Fibroblast of skin of right biceps (primary cell): ENCODE measurements at regions not wholly inside any gene's neighbourhood (a gene's known extent, or its start where the extent isn't known, plus 50 kb on each side); places are given as distances from the start of the nearest gene placed in this dataset.

Source experiments
- DNase-seq: peaks from one replicate; pipeline ENCODE4 v3.0.0-alpha.2; 2013

GRCh38 chr4:137664046-137664387 lies 131.7 kb upstream of the PCDH18 start:
- peak; percentile 97 for DNase-seq

GRCh38 chr4:137663251-137664045 lies 131.2 kb upstream of the PCDH18 start:
- DNase-seq = no peak

DNA sequence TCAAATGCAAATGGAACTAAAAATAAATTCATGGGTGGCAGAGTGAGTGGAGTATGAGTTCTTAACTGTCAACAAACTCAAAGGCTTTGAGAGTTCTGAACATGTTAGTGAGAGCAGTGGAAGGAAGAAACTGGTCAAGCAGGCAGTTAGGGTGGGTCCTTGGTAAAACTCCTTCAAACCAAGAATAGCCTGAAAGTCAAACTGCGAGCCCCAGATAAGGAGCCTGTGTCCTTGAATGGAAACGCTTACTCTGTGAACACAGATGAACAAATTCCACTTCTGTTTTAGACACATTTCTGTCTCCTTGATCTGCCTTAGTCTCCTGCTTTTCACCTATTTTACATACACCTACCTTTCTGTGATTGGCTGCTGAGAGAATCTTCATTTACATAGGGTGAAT lies 129.4 kb upstream of the PCDH18 start:
- no peak for DNase-seq

DNA sequence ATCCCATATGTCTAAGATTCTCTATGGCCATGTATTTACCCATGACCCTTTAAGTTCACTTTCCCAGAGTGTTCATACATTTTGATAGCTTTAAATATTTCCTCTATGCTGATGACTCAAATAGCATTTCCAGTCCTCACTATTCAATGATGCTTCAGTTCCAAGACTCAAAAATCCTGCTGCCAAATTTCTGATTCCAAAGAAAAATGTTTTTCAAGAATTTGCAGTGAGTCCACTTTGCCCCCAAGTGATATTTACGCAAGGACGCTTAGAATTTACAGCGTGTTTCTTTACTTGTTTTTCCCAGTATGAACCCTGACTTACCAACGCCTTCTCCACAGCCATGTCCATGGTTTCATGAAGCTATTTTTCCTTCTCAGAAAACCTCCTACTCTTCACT lies 127.9 kb upstream of the PCDH18 start:
- DNase-seq = peak; percentile 69

DNA sequence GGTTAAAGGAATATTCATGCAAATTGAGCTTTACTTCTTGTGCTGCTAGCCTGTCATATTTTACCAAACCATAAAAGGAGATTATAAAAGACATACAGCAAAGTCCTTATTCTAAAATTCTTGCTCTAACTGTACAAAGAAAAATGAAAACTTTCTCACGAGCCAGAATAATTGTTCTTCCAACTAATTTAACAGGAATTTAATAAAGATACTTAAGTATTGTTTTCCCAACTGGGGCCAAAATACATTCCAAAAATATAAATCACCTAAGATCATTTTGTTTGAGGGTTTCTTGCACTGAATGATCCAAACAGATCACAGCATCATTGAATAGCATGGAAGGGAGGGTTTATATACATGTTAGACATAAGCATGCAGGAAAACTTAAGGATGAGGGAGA lies 127.1 kb upstream of the PCDH18 start:
- peak; percentile 92 for DNase-seq

- DNase-seq = no peak
These were observed 124.4 kb upstream of the PCDH18 start for GRCh38 chr4:137656661-137657060.

GRCh38 chr4:137655302-137655701 lies 123.0 kb upstream of the PCDH18 start:
- DNase-seq = no peak

DNA sequence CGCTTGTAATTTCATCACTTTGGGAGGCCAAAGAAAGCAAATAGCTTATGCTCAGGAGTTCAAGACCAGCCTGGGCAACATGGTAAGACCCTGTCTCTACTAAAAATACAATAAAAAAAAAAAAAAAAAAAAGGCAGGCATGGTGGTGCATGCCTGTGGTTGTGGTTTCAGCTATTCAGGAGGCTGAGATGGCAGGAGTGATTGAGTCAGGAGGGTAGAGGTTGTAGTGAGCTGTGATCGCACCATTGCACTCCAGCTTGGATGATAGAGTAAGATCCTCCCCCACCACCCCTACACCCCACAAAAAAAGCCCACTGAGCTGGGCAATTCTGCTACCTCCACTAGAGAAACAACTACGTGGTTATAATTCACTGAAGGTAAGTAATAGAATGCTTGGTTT lies 118.8 kb upstream of the PCDH18 start:
- DNase-seq = peak; percentile 78

DNA sequence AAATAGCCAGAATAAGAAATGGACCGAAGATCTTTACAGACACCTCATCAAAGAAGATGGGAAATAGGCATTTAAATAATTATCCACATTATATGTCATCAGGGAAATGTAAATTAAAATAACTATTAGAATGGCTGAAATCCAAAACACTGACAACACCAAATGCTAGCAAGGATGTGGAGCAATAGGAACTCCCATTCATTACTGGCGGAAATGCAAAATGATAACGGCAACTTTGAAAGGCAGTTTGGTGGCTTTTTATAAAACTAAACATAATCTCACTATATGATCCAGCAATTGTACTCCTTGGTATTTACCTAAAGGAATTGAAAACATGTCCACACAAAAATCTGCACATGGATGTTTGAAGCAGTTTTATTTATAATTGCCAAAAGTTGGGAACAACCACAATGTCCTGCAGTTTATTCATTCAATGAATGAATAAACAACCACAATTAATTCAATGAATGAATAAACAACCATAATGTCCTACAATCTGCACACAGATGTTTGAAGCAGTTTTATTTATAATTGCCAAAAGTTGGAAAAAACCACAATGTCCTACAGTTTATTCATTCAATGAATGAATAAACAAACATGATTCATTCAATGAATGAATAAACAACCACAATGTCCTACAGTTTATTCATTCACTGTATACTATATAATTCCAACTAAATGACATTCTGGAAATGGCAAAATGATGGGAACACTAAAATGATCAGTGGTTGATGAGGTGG lies 117.6 kb upstream of the PCDH18 start:
- DNase-seq = no peak

GRCh38 chr4:137648531-137648930 lies 116.2 kb upstream of the PCDH18 start:
- no peak for DNase-seq

GRCh38 chr4:137647375-137647774 lies 115.1 kb upstream of the PCDH18 start:
- no peak for DNase-seq

- peak; percentile 46 for DNase-seq
These were observed 111.9 kb upstream of the PCDH18 start for GRCh38 chr4:137644201-137644600.

DNA sequence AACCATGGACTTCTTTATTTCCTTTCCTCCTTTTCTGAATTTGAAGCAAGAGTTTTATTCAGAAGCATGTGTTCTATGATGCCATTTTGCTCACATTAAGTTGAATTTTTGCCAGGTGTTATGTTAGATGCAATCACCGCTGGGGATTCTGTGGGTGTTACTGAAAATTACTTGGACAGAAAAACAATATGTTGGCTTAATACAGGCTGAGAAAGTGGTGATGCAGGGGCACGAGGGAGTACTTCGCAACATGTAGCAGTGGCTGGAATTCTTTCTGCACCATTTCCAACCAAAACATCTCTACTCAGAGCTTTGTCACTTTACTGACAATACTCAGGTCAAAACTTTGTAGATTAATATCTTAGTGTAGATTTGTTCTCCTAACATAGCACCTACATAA lies 109.2 kb upstream of the PCDH18 start:
- DNase-seq = peak; percentile 51

GRCh38 chr4:137640838-137641158 lies 108.5 kb upstream of the PCDH18 start:
- no peak for DNase-seq

- DNase-seq = no peak
These were observed 108.0 kb upstream of the PCDH18 start for GRCh38 chr4:137640156-137640837.

- DNase-seq = no peak
These were observed 106.6 kb upstream of the PCDH18 start for GRCh38 chr4:137638934-137639333.

- DNase-seq = peak; percentile 31
These were observed 103.3 kb upstream of the PCDH18 start for GRCh38 chr4:137635601-137636000.

GRCh38 chr4:137635108-137635507 lies 102.8 kb upstream of the PCDH18 start:
- DNase-seq = peak; percentile 43

GRCh38 chr4:137632842-137633241 lies 100.5 kb upstream of the PCDH18 start:
- no peak for DNase-seq

DNA sequence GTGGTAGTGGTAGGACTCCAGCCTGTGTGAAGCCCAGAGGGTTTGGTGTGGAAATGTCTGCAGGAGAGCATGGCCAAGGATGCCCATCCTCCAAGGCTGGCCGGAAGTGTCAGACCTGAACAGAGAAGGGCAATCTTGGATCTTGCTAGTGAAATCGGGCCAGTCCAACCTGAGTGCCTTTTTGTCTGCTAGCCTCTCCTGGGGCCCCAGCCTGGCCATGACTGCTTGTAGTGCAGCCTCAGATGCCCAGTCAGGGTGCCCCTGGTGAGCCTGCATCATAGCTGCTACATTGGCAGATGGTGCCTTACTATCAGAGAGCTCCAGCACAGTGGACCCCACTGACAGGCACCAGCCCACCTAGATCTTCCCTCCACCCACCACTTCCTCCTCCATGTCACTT lies 99.3 kb upstream of the PCDH18 start:
- DNase-seq = no peak

DNA sequence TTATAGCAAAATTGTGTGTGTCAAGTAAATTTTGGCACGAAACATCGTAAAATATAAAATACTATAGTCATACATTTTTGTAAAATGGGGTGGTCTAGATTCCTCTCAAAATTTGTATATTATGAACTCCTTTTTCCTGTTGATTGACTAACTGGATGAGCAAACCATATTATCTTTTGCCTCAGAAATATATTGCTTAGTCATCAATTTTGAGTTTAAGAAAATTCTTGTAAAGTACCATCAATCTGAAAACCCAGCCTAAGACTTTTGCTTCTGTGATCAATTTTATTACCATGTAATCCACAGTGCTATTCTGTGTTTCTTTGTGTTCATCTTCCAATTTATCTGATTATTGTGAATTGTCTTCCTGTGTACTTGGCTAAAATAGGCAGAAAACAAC lies 98.0 kb upstream of the PCDH18 start:
- DNase-seq = no peak

DNA sequence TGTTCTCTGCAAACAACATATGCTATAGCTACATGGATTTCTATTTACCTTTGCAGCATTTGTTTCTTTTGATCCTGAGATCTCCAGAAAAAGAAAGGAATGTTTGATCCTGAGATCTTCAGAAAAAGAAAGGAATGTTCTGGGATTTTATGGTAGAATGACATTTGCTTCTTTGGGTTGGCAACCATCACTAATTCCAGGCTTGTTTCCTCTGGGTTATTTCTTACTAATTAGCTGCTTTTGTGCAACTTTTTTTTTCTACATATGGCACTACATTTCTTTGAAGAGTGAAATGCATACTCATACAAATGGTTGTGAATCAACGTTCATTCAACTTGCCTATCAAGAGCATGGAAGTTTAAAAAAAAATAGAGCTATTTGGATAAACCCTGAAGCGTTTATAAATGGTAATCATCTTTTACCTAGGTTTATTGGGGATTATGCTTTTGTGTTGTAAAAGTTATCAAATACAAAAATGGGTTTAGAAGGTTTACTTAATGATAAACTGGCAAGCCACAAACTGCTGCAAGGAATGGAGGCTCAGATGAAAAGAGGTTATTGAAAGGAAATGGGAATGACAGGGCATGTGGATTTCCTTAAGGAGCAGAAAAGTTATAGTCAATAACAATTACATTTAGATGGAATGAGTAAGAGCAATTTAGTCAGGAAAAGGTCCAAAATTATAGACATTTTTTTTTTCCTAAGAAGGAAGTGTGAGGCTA lies 95.6 kb upstream of the PCDH18 start:
- peak; percentile 37 for DNase-seq

DNA sequence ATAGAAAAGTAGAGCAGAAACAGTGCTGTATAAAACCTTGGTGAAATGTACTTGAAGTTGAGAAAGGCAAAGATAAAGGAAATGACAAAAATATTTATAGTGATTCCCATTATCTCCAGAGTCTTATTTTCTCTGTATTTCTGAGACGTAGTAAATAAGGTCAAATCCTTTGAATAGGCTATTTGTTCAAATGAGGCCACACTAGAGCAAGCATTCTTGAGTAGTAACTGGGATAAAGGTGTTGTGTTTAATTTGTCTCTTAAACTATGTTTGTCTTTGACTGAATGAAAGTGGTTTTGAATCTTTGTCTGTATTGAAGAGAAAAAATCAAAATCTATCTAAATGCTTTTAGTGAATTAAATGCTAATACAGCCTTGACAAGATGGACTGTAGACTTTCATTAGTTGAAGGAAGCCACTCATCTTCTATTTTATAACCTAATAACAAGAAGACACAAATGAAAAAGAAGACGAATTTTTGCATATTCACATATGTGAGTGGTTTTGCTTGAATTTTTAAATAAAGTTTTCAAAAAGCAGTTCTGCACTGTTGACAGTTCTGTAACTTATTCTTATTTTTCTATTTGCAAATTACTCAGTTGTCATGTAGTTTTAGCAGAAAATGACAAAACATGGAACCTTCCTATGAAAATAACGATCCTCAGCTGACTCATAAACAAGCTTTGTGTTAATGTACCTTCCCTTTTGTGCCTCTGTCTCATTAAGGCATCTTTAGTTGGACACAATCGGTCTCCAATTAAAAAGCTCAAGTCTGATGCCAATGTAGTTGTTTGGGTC lies 94.8 kb upstream of the PCDH18 start:
- DNase-seq = no peak
